Erythroblast (primary cell): ENCODE measurements at regions not wholly inside any gene's neighbourhood (a gene's known extent, or its start where the extent isn't known, plus 50 kb on each side); places are given as distances from the start of the nearest gene placed in this dataset.
"Not testable (repeated sequence)": the region's sequence is repeated elsewhere in the genome, so short reads cannot be mapped to it uniquely, and the experiment has no call there.

Experiments
- DNase-seq, 2 experiments: peaks; one replicate each; lab custom pipeline; 2025; lab: John Stamatoyannopoulos, UW
- GATA1 ChIP-seq: IDR thresholded peaks from 2 replicates; pipeline ENCODE4 v1.6.1; 2011; ENCODE audit warnings: low read depth, mild to moderate bottlenecking, control low read depth, low read length, moderate library complexity
- POLR2A ChIP-seq: IDR thresholded peaks from 2 replicates; pipeline ENCODE4 v1.6.1; 2011; ENCODE audit warnings: mild to moderate bottlenecking, low read length

DNA sequence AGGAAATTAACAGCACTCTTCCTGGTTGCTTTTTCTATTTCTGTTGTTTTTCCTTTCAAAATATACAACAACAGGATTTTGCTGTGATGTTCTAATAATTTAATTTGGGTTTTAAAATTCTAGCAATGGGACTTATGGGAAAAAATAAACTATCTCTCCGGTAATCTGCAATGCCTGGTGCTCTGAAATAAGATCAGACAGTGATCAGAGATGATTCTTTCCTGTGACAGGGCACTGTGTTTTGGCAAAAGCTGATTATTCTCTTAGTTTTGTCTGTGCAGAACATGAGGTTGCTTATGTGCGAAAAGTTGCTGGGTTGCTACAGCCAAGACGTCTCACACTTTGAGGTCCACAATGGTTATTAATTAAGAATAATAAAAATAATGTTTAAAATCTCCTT lies 291.7 kb downstream of the FBXO8 start:
- no peak for DNase-seq
- no peak for TF ChIP-seq GATA1
- TF ChIP-seq POLR2A: no peak

DNA sequence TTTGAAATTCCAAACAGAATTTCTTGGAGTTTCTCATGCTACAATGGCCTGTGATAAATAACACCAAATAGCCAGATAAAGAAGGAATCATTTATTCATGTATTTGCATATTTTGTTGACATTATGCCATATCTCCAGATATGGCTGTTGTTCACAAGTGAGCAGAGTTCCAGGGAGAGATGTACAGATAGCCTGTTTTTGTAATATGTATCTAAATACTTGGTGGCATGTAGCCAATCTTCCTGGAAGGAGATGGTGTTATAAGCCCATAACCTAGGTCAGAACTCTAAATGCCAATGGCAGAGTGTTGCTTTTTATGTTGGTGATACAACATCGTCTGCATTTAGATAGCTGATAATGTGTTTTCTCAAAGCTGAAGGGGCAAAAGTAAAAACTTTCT lies 292.2 kb downstream of the FBXO8 start:
- TF ChIP-seq POLR2A (no peak), GATA1 (no peak)
- no peak for DNase-seq

GRCh38 chr4:173990869-173991210 lies 292.6 kb downstream of the FBXO8 start:
- no peak for TF ChIP-seq POLR2A
- TF ChIP-seq GATA1: no peak

DNA sequence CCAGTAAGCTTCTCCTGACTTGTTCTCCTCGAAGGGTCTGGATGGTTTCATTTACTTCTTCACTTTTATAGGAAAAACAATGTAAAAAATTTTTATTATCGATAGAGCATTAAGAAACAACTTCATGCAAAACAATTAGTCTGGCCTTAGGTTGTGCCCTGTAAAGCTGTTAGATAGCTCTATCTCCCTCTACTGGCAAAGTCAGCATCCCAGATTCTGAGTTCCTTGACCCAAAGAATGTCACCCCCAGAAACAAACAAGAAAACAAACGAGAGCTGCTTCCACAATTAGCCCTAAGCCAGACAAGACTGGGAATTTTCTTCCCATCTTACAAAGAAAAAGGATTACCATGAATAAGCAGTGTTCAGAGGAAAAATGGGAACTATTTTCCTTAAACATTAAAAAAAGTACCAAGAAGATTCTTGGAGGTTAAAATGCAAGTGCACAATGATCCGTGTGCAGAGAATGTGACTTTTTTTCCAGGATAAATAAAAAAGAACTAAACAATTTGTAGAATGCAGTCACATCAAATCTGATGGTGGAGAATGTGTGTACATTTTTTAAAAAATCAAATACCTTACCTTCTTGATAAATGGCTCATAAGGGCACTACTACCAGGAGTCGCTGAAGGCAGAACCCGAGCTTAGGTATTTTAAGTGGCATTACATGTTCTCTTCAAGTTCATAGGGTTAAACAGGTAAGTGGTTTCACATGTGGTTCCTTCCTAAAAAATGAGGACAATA lies 293.2 kb downstream of the FBXO8 start:
- TF ChIP-seq POLR2A: no peak
- TF ChIP-seq GATA1: no peak
- peak; percentile 26 to 30 for DNase-seq

More at GRCh38 chr4:173990869-173991210, 292.6 kb downstream of the FBXO8 start:
- DNase-seq: peak; percentile 6 to 24

DNA sequence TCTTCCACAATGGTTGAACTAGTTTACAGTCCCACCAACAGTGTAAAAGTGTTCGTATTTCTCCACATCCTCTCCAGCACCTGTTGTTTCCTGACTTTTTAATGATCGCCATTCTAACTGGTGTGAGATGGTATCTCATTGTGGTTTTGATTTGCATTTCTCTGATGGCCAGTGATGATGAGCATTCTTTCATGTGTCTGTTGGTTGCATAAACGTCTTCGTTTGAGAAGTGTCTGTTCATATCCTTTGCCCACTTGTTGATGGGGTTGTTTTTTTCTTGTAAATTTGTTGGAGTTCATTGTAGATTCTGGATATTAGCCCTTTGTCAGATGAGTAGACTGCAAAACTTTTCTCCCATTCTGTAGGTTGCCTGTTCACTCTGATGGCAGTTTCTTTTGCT lies 319.9 kb downstream of the FBXO8 start:
- not testable (repeated sequence) for DNase-seq

- DNase-seq: no peak
- TF ChIP-seq GATA1 (no peak), POLR2A (no peak)
Observed at GRCh38 chr4:173960398-173960797, 323.1 kb downstream of the FBXO8 start.

DNA sequence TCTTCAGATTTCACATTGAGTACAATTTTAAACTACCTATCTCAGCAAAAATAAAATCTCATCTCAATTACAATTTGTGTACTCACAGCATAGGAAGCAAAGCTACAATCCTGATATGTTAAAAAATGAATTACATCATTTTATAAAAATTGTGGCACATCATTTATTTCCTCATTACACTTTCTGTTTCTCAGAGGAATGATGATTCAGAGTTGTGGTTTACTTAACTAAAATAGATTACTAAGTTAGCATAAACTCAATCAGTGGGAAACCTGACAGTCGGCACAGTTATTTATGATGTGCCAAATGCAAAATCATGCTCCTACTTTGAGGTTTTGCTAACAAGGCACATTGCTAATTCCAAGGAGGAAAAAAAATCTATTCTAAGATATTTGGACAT lies 325.0 kb downstream of the FBXO8 start:
- DNase-seq: no peak
- no peak for TF ChIP-seq GATA1
- TF ChIP-seq POLR2A: no peak

DNA sequence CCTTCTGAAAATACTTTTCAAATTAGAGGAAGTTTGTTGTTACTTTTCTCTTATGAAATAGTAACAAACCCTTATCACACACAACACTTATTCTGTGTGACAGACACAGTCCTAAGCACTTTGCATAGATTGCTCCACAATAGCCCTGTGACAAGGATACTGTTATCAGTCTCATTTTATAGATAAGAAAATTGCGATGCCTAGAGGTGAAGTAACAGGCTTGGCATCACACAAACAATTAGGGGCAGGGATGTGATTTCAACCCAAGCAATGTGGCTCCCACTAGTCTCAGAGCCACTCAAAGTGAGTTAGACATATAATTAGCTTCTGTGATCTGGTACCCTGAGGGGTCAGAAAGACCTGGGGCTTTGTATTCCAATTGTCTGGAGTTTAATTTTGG lies 339.9 kb downstream of the FBXO8 start:
- TF ChIP-seq POLR2A (no peak), GATA1 (no peak)
- DNase-seq: no peak

DNA sequence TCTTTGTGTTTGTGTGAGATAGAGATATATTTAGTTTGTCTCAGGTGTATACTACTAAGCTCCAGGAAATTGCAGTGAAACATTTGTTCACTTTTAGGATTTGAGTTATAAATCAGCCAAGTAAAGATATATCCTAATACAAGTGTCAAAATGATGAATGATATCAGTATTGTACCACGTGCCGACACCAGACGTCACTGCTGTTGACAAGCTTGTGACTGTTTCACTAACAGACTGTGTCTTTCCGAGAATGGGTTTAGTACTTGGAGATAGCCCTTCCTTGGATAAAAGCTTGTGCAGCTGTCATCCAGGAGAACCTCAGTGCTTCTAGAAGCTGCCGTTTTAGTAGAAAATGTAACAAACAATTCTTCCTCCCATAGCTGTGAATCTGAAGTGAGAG lies 343.3 kb downstream of the FBXO8 start:
- DNase-seq: no peak
- no peak for TF ChIP-seq POLR2A
- TF ChIP-seq GATA1: no peak

GRCh38 chr4:173937631-173938270 lies 345.7 kb downstream of the FBXO8 start:
- no peak for TF ChIP-seq POLR2A
- no peak for TF ChIP-seq GATA1
- DNase-seq: no peak

DNA sequence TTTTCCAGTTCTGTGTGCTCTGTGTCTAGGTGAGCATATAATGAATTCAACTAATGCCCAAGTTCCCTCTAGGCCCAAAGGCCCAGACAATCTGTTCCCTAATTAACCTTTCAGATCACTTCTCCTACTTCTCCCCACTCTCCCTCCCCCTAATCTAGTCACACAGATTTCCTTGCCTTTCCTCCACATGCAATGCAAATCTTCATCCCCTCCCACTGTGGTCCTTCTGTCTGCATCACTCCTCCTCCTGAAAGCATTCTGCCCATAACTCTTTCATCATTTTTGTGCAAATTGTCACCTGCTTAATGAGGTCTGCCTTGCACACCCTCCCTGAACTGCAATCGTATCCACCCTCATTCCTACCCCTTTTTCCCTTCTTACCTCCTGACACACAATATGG lies 346.6 kb downstream of the FBXO8 start:
- DNase-seq: no peak
- TF ChIP-seq GATA1 (no peak), POLR2A (no peak)

DNA sequence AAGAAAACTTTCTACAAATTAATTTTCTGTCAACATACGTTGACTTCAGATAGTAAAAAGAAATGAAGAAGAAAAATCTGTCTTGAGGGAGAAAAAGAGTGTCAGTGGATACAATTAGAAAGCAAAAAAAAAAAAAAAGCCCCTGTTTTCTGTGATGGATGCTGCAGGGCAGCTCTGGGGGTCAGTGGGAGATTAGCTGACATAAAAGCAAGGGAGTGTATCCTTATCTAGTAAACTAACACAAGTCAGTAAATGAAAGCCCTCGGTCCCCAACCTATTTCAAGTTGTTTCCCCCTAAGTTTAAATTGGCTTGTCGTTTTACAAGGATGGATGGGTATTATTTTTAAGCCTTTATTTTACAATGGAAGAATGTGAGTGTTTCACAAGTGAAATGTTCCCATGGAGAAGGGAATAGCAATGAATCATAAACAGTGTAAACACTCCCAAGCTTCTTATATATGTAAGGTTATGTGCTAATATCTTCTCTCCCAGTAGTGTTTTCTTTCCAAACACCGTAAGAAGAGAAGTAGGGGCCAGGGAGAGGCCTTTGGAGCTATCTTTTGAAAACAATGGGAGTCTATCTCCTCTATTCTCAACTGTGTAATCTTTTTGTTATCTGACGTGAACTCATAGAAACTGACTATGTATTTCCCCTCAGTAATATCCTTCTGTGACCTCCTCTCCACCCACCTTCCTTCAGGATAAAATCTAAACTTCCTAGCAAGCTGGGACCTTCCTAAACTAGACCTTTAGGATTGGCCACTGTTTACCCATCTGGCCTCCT lies 347.7 kb downstream of the FBXO8 start:
- TF ChIP-seq POLR2A (no peak), GATA1 (no peak)

DNA sequence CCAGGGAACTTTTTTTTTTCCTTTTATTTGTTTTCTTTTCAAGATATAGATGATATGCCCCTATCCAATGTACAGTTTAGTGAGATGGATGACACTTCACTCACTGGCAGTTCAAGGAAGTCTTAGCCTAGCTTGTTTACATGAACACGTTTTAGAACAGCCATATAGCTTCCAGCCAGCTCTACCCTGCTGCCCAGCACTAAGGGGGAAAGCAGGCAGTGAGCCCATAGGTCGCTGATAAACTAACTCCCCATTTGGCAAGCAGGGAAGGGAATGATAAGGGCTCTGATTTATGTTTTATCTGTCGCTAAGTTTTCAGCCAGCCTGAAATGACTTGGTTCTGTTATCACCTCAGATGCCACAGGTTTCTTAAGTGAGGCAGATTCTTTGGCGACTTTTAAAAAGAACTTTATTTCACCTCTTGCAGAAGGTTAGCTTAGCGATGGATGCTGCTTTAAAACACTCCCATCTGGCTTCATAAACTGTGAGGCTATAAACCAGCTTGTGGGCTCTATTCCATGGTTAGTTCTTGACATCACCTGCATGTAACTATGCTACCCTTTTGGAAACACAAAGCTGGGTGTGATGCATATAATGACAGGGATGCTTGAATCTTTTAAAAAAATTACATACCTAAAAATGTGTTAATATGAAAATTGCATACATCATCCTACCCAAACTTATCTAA lies 348.4 kb downstream of the FBXO8 start:
- TF ChIP-seq GATA1 (no peak), POLR2A (no peak)
- peak in 1 of 2 experiments; percentile 35 for DNase-seq

More for the DNA sequence above, 347.7 kb downstream of the FBXO8 start:
- no peak for DNase-seq
